Vagina (tissue), 2 donors: ENCODE measurements at regions not wholly inside any gene's neighbourhood (a gene's known extent, or its start where the extent isn't known, plus 50 kb on each side); places are given as distances from the start of the nearest gene placed in this dataset.

Experiments
- DNase-seq, 2 donors: peaks; one replicate each; pipeline ENCODE4 v3.0.0-alpha.2; 2017; ENCODE audit errors: extremely low spot score in 2 of 2
- H3K27ac ChIP-seq: fragments of 200-600 bp; sonication (generic); one replicate; pipeline ENCODE4 v1.5.1; 2019
- H3K27me3 ChIP-seq: fragments of 200-600 bp; sonication (generic); one replicate; pipeline ENCODE4 v1.5.1; 2019
- H3K36me3 ChIP-seq, 2 donors: fragments of 200-600 bp; sonication (generic); one replicate each; pipeline ENCODE4 v1.5.1; 2017 to 2019
- H3K4me1 ChIP-seq: fragments of 200-600 bp; sonication (generic); one replicate; pipeline ENCODE4 v1.5.1; 2019
- H3K4me3 ChIP-seq, 2 donors: fragments of 200-600 bp; sonication (generic); 1 replicate in 1 of 2; 2 replicates in 1 of 2; pipeline ENCODE4 v1.5.1; 2016 to 2019
- H3K9me3 ChIP-seq: fragments of 200-600 bp; sonication (generic); one replicate; pipeline ENCODE4 v1.5.1; 2019
- POLR2A ChIP-seq, 2 donors: fragments of 450-650 bp; IDR thresholded peaks; one replicate each; pipeline ENCODE4 v1.6.1; 2017; ENCODE audit warnings: antibody characterized with exemption in 2 of 2, mild to moderate bottlenecking in 2 of 2, moderate library complexity in 2 of 2
- POLR2AphosphoS5 ChIP-seq, 2 donors: sonication (generic); formaldehyde crosslinking; IDR thresholded peaks; one replicate each; pipeline ENCODE4 v1.9.0; 2017; ENCODE audit warnings: antibody characterized with exemption in 2 of 2, mild to moderate bottlenecking in 2 of 2, low read depth in 1 of 2; ENCODE audit not compliant: insufficient read depth in 1 of 2
- intact Hi-C: fragments of 100-400 bp; cut with DNase I; formaldehyde crosslinking; loops from one replicate; pipeline ENCODE4 v1.15.1; 2023
- TF ChIP-seq, protein P1 (sequence below), 3 experiments: fragments of 450-650 bp in 2 of 3; fragments of 200-600 bp in 1 of 3; sonication (generic) in 1 of 3; IDR thresholded peaks; one replicate each; pipeline ENCODE4 v1.5.1; 2017 to 2019; ENCODE audit warnings: antibody characterized with exemption in 3 of 3, mild to moderate bottlenecking in 2 of 3, moderate library complexity in 2 of 3

DNA sequence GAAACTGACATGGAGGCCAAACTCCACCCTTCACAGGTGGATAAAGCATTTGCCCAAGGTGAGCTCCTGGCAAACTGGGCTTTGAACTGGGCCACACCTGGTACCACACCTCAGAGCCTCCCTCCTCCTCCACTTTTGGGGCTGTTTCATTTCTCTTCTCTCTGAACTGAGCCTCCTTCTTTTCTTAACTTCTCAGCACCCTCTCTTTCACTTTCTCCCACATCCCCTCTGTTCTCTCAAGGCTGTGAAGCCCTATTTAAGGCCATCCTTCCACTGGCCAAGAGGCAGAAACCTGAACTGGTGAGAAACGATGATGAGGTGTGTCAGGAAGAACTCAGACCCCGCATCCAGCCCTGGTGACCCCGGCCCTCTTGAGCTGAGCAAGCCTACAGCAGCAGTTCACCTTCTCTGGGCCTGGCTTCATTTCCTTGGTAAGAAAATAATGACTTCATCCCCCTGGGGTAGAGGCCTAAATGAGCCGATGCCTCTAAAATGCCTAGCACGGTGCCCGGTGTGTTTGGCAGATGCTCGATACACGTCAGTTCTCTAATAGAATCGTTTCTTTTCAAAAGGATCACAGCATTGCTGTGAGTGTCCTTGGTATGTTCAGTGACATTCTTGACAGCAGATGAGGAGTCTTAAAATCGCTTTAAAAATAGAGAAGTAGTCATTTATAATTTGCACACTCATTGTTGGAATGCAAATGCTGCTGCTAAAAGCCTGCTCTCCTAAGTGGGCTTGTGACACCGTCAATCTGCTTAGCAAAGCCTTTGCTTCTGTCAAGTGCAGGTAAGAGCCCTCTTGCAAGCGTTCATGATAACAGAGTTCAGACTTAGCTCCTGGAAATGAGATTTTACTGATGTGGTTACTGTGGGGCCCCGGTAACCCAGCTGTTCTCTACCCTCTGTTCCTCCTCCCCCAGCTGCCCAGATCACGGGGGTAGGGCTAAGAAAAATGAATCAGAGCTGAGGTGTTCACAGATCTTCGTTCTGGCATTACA, 97.7 kb upstream of the ATP2B2 start:
- TF ChIP-seq, protein P1, sequence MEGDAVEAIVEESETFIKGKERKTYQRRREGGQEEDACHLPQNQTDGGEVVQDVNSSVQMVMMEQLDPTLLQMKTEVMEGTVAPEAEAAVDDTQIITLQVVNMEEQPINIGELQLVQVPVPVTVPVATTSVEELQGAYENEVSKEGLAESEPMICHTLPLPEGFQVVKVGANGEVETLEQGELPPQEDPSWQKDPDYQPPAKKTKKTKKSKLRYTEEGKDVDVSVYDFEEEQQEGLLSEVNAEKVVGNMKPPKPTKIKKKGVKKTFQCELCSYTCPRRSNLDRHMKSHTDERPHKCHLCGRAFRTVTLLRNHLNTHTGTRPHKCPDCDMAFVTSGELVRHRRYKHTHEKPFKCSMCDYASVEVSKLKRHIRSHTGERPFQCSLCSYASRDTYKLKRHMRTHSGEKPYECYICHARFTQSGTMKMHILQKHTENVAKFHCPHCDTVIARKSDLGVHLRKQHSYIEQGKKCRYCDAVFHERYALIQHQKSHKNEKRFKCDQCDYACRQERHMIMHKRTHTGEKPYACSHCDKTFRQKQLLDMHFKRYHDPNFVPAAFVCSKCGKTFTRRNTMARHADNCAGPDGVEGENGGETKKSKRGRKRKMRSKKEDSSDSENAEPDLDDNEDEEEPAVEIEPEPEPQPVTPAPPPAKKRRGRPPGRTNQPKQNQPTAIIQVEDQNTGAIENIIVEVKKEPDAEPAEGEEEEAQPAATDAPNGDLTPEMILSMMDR (IDR thresholded peaks at IDR 0.05): no peak
- TF ChIP-seq POLR2A (IDR thresholded peaks at IDR 0.05) (no peak), POLR2AphosphoS5 (IDR thresholded peaks at IDR 0.05; ENCODE audit: insufficient read depth in 1 of 2, low read depth in 1 of 2) (no peak)
- no peak overlapping the region for H3K4me3 ChIP-seq
- H3K4me1 ChIP-seq: no peaks in the 10 kb centered on the region
- no peaks in the 10 kb centered on the region for H3K36me3 ChIP-seq
- intact Hi-C loops: no loop called here
- H3K27ac ChIP-seq: no peak overlapping the region
- H3K9me3 ChIP-seq: no peaks in the 10 kb centered on the region
- no peaks in the 10 kb centered on the region for H3K27me3 ChIP-seq
- DNase-seq: no peak

GRCh38 chr3:10609134-10609533, 103.7 kb upstream of the ATP2B2 start:
- Histone ChIP-seq H3K36me3 (no peaks in the 10 kb centered on the region), H3K27ac (no peak overlapping the region), H3K9me3 (no peaks in the 10 kb centered on the region), H3K4me3 (no peak overlapping the region), H3K4me1 (no peaks in the 10 kb centered on the region), H3K27me3 (no peaks in the 10 kb centered on the region)
- TF ChIP-seq, protein P1 (IDR thresholded peaks at IDR 0.05): no peak
- TF ChIP-seq POLR2A (IDR thresholded peaks at IDR 0.05) (no peak), POLR2AphosphoS5 (IDR thresholded peaks at IDR 0.05; ENCODE audit: insufficient read depth in 1 of 2, low read depth in 1 of 2) (no peak)
- intact Hi-C loops: no loop called here
- DNase-seq: no peak

DNA sequence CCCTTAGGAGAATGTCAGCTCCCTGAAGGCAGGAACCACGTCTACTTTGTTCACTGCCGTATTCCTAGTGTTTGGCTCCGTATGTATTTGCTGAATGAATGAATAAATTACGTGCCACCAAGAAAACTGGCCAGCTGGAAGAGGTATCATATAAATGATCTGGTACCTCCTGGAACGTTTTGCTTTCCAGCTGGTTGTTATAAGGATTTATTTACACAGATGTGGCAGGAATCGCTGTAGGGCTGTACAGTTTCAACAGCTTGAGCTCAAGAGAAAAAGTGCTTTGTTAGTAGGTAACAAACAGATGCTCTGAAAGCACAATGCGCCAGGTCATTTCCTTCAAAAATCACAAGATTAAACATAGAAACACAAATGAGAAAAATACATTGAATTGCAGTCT, 108.8 kb upstream of the ATP2B2 start:
- H3K36me3 ChIP-seq: no peaks in the 10 kb centered on the region
- no peak for TF ChIP-seq POLR2AphosphoS5 (IDR thresholded peaks at IDR 0.05; ENCODE audit: insufficient read depth in 1 of 2, low read depth in 1 of 2)
- TF ChIP-seq POLR2A (IDR thresholded peaks at IDR 0.05): no peak
- TF ChIP-seq, protein P1 (IDR thresholded peaks at IDR 0.05): no peak
- no peak overlapping the region for H3K27ac ChIP-seq
- DNase-seq: no peak
- intact Hi-C loops: no loop called here
- H3K4me1 ChIP-seq: no peaks in the 10 kb centered on the region
- no peak overlapping the region for H3K4me3 ChIP-seq
- no peaks in the 10 kb centered on the region for H3K27me3 ChIP-seq
- H3K9me3 ChIP-seq: no peaks in the 10 kb centered on the region

DNA sequence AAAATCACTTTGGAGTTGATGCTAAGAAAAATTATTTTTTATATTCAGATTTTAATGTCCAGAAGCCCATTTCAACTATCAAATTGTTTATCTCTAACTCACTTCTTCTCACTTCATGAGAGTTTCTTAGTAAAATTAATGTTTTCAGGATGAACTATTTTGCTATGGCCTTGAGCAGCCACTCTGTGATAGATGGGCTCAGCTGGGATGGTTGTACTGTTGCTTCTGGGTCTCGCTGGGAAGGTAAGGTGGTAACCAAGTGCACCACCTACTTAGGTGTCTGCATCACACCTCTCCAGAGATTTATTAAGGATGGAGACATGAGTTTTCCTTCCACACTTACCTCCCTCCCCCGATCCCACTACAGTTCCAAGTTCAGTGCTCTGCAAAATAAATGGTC, 110.3 kb upstream of the ATP2B2 start:
- H3K4me1 ChIP-seq: no peaks in the 10 kb centered on the region
- intact Hi-C loops: no loop called here
- no peak overlapping the region for H3K27ac ChIP-seq
- no peaks in the 10 kb centered on the region for H3K36me3 ChIP-seq
- no peak for DNase-seq
- no peaks in the 10 kb centered on the region for H3K27me3 ChIP-seq
- no peaks in the 10 kb centered on the region for H3K9me3 ChIP-seq
- TF ChIP-seq, protein P1 (IDR thresholded peaks at IDR 0.05): no peak
- TF ChIP-seq POLR2A (IDR thresholded peaks at IDR 0.05): no peak
- no peak for TF ChIP-seq POLR2AphosphoS5 (IDR thresholded peaks at IDR 0.05; ENCODE audit: insufficient read depth in 1 of 2, low read depth in 1 of 2)
- H3K4me3 ChIP-seq: no peak overlapping the region

DNA sequence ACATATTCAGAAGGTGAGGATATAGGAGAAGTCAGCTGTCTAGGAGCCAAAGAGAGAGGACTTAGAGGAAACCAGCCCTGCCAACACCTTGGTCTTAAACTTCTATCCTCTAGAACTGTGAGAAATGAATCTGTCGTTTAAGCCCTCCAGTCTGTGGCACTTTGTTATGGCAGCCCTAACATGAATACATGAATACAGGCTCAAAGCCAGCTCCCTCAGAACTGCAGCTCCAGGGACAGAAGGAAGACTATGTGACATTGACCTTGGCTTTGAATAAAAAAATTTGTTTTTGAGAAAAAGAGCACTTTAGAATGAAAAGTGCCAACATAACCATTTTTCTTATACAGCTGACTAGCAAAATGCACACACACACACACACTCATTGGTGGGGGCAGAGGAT, 110.9 kb upstream of the ATP2B2 start:
- Histone ChIP-seq H3K4me3 (no peak overlapping the region), H3K9me3 (no peaks in the 10 kb centered on the region), H3K27ac (no peak overlapping the region), H3K4me1 (no peaks in the 10 kb centered on the region), H3K36me3 (no peaks in the 10 kb centered on the region), H3K27me3 (no peaks in the 10 kb centered on the region)
- DNase-seq: no peak
- TF ChIP-seq POLR2AphosphoS5 (IDR thresholded peaks at IDR 0.05; ENCODE audit: insufficient read depth in 1 of 2, low read depth in 1 of 2) (no peak), POLR2A (IDR thresholded peaks at IDR 0.05) (no peak)
- TF ChIP-seq, protein P1 (IDR thresholded peaks at IDR 0.05): no peak
- intact Hi-C loops: no loop called here
